DND-41 (cell line): ENCODE measurements at regions not wholly inside any gene's neighbourhood (a gene's known extent, or its start where the extent isn't known, plus 50 kb on each side); places are given as distances from the start of the nearest gene placed in this dataset.

ENCODE experiments used
- ATAC-seq: fragments of 200-7000 bp; cut with Tn5 transposase; 3 replicates; pipeline ENCODE4 v1.9.1; 2021; ENCODE audit warnings: low read depth; ENCODE audit not compliant: insufficient read depth
- DNase-seq: peaks from one replicate; pipeline ENCODE4 v3.0.0-alpha.2; 2020
- H2AFZ ChIP-seq: 2 replicates; pipeline ENCODE4 v1.6.0; 2012; ENCODE audit warnings: low read depth, low read length
- H3K27ac ChIP-seq: 2 replicates; pipeline ENCODE4 v1.5.1; 2012; ENCODE audit warnings: low read length, inconsistent platforms
- H3K27me3 ChIP-seq: fragments of 200-600 bp; sonication (generic); 2 replicates; pipeline ENCODE4 v1.6.0; 2012; ENCODE audit warnings: low read length, mild to moderate bottlenecking, inconsistent platforms; ENCODE audit not compliant: insufficient read depth, poor library complexity
- H3K36me3 ChIP-seq: 2 replicates; pipeline ENCODE4 v1.5.1; 2012; ENCODE audit warnings: low read length, inconsistent platforms; ENCODE audit not compliant: insufficient read depth
- H3K4me1 ChIP-seq: 2 replicates; pipeline ENCODE4 v1.5.1; 2012; ENCODE audit warnings: mild to moderate bottlenecking, low read length; ENCODE audit not compliant: insufficient read depth
- H3K4me2 ChIP-seq: 2 replicates; pipeline ENCODE4 v1.6.0; 2012; ENCODE audit warnings: mild to moderate bottlenecking, moderate library complexity, low read length, inconsistent platforms; ENCODE audit not compliant: insufficient read depth
- H3K4me3 ChIP-seq, 2 experiments: fragments of 200-600 bp in 1 of 2; shearing (Covaris generic) in 1 of 2; 2 replicates each; pipeline ENCODE4 v1.5.1; 2012 to 2016; ENCODE audit warnings: inconsistent platforms in 2 of 2, low read length in 2 of 2, mild to moderate bottlenecking in 2 of 2, low read depth in 1 of 2, moderate library complexity in 1 of 2
- H3K79me2 ChIP-seq: 2 replicates; pipeline ENCODE4 v1.6.0; 2012; ENCODE audit warnings: low read length, inconsistent platforms; ENCODE audit not compliant: insufficient read depth
- H3K9ac ChIP-seq: 2 replicates; pipeline ENCODE4 v1.6.0; 2012; ENCODE audit warnings: low read depth, mild to moderate bottlenecking, inconsistent platforms, low read length, moderate library complexity
- H3K9me3 ChIP-seq: 2 replicates; pipeline ENCODE4 v1.5.1; 2012; ENCODE audit warnings: low read length, moderate library complexity, mild to moderate bottlenecking, inconsistent platforms; ENCODE audit not compliant: insufficient read depth, severe bottlenecking
- H4K20me1 ChIP-seq: 2 replicates; pipeline ENCODE4 v1.6.0; 2012; ENCODE audit warnings: low read length; ENCODE audit not compliant: insufficient read depth
- CTCF ChIP-seq: IDR thresholded peaks from 2 replicates; pipeline ENCODE4 v1.5.1; 2012; ENCODE audit warnings: borderline replicate concordance, low read length, moderate library complexity, mild to moderate bottlenecking; ENCODE audit not compliant: poor library complexity, severe bottlenecking; ENCODE audit errors: extremely low read depth
- EZH2 ChIP-seq: IDR thresholded peaks from 3 replicates; pipeline ENCODE4 v1.6.1; 2012; ENCODE audit warnings: borderline replicate concordance, low read depth, mild to moderate bottlenecking, moderate library complexity, low read length, inconsistent platforms; ENCODE audit not compliant: severe bottlenecking

- no peak for ATAC-seq
- no peak overlapping the region for H3K4me3 ChIP-seq
- no peak overlapping the region for H3K27ac ChIP-seq
- no peak overlapping the region for H3K4me2 ChIP-seq
- peaks cover 12% of the 10 kb centered on the region for H3K27me3 ChIP-seq
- peaks cover 2% of the 10 kb centered on the region for H3K9me3 ChIP-seq
- peaks cover 3% of the 10 kb centered on the region for H4K20me1 ChIP-seq
- no peaks in the 10 kb centered on the region for H3K79me2 ChIP-seq
- H3K36me3 ChIP-seq, result no peaks in the 10 kb centered on the region
- H3K4me1 ChIP-seq, result no peaks in the 10 kb centered on the region
- TF ChIP-seq CTCF (no peak), EZH2 (no peak)
- H3K9ac ChIP-seq, result no peak overlapping the region
- no peak for DNase-seq
- H2AFZ ChIP-seq, result no peak overlapping the region
Measured at GRCh38 chr22:49289822-49290679, 537.6 kb downstream of the BRD1 start.

GRCh38 chr22:49286181-49286760 is 541.4 kb downstream of the BRD1 start:
- H3K79me2 ChIP-seq, result no peaks in the 10 kb centered on the region
- no peaks in the 10 kb centered on the region for H3K4me1 ChIP-seq
- H3K4me2 ChIP-seq, result no peak overlapping the region
- DNase-seq, result no peak
- TF ChIP-seq CTCF (no peak), EZH2 (no peak)
- H3K27me3 ChIP-seq, result peaks cover 7% of the 10 kb centered on the region
- no peak overlapping the region for H3K27ac ChIP-seq
- H3K9me3 ChIP-seq, result no peaks in the 10 kb centered on the region
- ATAC-seq, result no peak
- H3K36me3 ChIP-seq, result no peaks in the 10 kb centered on the region
- H3K9ac ChIP-seq, result no peak overlapping the region
- peaks cover 3% of the 10 kb centered on the region for H4K20me1 ChIP-seq
- no peak overlapping the region for H3K4me3 ChIP-seq
- H2AFZ ChIP-seq, result no peak overlapping the region

- H3K9me3 ChIP-seq, result no peaks in the 10 kb centered on the region
- H4K20me1 ChIP-seq, result peaks cover 2% of the 10 kb centered on the region; the same call in 1 of the 2 replicates
- no peak for ATAC-seq
Measured at GRCh38 chr22:49284931-49285330, 542.7 kb downstream of the BRD1 start.

More at GRCh38 chr22:49284931-49285330, 542.7 kb downstream of the BRD1 start:
- no peak overlapping the region for H3K4me3 ChIP-seq
- H3K9ac ChIP-seq, result no peak overlapping the region
- no peak overlapping the region for H3K27ac ChIP-seq
- no peak overlapping the region for H3K4me2 ChIP-seq
- H3K27me3 ChIP-seq, result peaks cover under 1% of the 10 kb centered on the region
- no peaks in the 10 kb centered on the region for H3K36me3 ChIP-seq
- no peak overlapping the region for H2AFZ ChIP-seq
- H3K79me2 ChIP-seq, result no peaks in the 10 kb centered on the region
- TF ChIP-seq EZH2, result no peak
- TF ChIP-seq CTCF, result no peak
- DNase-seq, result no peak
- no peaks in the 10 kb centered on the region for H3K4me1 ChIP-seq
